PC-3 (cell line): ENCODE measurements at regions not wholly inside any gene's neighbourhood (a gene's known extent, or its start where the extent isn't known, plus 50 kb on each side); places are given as distances from the start of the nearest gene placed in this dataset.

ENCODE experiments used
- ATAC-seq: fragments of 200-7000 bp; cut with Tn5 transposase; 2 replicates; pipeline ENCODE4 v1.9.1; 2020; ENCODE audit warnings: mild to moderate bottlenecking, moderate library complexity
- BruUV-seq: library from RNA; stranded (reverse); fragments of 400-500 nt; replicated peaks from 2 replicates; lab custom pipeline; 2021; lab: Mats Ljungman, UMichigan
- CTCF ChIA-PET: fragments of 300-600 bp; sonication (Branson Sonifier 250); formaldehyde crosslinking; loops from one replicate; lab custom pipeline; 2022; ENCODE audit warnings: antibody characterized with exemption; lab: Charles Lee
- POLR2A ChIA-PET: fragments of 300-600 bp; sonication (Branson Sonifier 250); formaldehyde crosslinking; loops from one replicate; lab custom pipeline; 2022; ENCODE audit warnings: antibody characterized with exemption; ENCODE audit not compliant: unreplicated experiment; lab: Charles Lee
- DNase-seq: peaks from one replicate; pipeline ENCODE4 v3.0.0-alpha.2; 2015
- H2AFZ ChIP-seq: fragments of 300-600 bp; sonication (generic); 2 replicates; pipeline ENCODE4 v1.6.0; 2016; ENCODE audit warnings: antibody characterized with exemption, low read length
- H3F3A ChIP-seq: fragments of 300-600 bp; sonication (generic); one replicate; pipeline ENCODE4 v1.6.0; 2017; ENCODE audit warnings: antibody characterized with exemption, low read length, control low read depth, mild to moderate bottlenecking; ENCODE audit not compliant: unreplicated experiment
- H3K27ac ChIP-seq: fragments of 300-600 bp; sonication (generic); 2 replicates; pipeline ENCODE4 v1.5.1; 2016; ENCODE audit warnings: mild to moderate bottlenecking, low read length
- H3K27me3 ChIP-seq: fragments of 300-600 bp; sonication (generic); 2 replicates; pipeline ENCODE4 v1.6.1; 2016; ENCODE audit warnings: low read length, mixed read lengths
- H3K36me3 ChIP-seq: fragments of 300-600 bp; sonication (generic); 2 replicates; pipeline ENCODE4 v1.6.1; 2016; ENCODE audit warnings: low read depth, mixed run types, low read length, mixed read lengths
- H3K4me1 ChIP-seq: fragments of 300-600 bp; sonication (generic); 2 replicates; pipeline ENCODE4 v1.5.1; 2016; ENCODE audit warnings: low read length; ENCODE audit not compliant: insufficient read depth
- H3K4me2 ChIP-seq: fragments of 300-600 bp; sonication (generic); 2 replicates; pipeline ENCODE4 v1.6.0; 2016; ENCODE audit warnings: low read length
- H3K4me3 ChIP-seq: fragments of 300-600 bp; sonication (generic); 2 replicates; pipeline ENCODE4 v1.5.1; 2016; ENCODE audit warnings: mild to moderate bottlenecking, low read length, mixed read lengths
- H3K79me2 ChIP-seq: fragments of 300-600 bp; sonication (generic); 2 replicates; pipeline ENCODE4 v1.6.1; 2017; ENCODE audit warnings: low read length, mixed read lengths
- H3K9ac ChIP-seq: fragments of 300-600 bp; sonication (generic); 2 replicates; pipeline ENCODE4 v1.6.0; 2016; ENCODE audit warnings: mild to moderate bottlenecking, low read length
- H3K9me2 ChIP-seq: fragments of 300-600 bp; sonication (generic); replicated peaks from 2 replicates; pipeline ENCODE4 v1.6.1; 2016; ENCODE audit warnings: mixed run types, low read length, mixed read lengths
- H3K9me3 ChIP-seq: fragments of 300-600 bp; sonication (generic); 2 replicates; pipeline ENCODE4 v1.6.1; 2016; ENCODE audit warnings: low read length, mixed read lengths
- H4K20me1 ChIP-seq: fragments of 300-600 bp; sonication (generic); 2 replicates; pipeline ENCODE4 v1.6.1; 2016; ENCODE audit warnings: low read length, mixed read lengths
- EZH2 ChIP-seq: fragments of 300-600 bp; sonication (generic); IDR thresholded peaks from one replicate; pipeline ENCODE4 v1.6.1; 2017; ENCODE audit warnings: antibody characterized with exemption, mild to moderate bottlenecking, low read length; ENCODE audit not compliant: unreplicated experiment
- EZH2phosphoT487 ChIP-seq: fragments of 300-600 bp; sonication (generic); IDR thresholded peaks from 2 replicates; pipeline ENCODE4 v1.6.1; 2018; ENCODE audit warnings: mild to moderate bottlenecking, antibody characterized with exemption, low read length, borderline replicate concordance
- intact Hi-C: fragments of 100-400 bp; cut with micrococcal nuclease; formaldehyde crosslinking; loops from 2 replicates; pipeline ENCODE4 v1.9.0; 2023
- TF ChIP-seq, protein P1 (sequence below): fragments of 300-600 bp; sonication (generic); conservative IDR thresholded peaks from 2 replicates; pipeline ENCODE4 v1.5.1; 2017; ENCODE audit warnings: antibody characterized with exemption, low read depth, mild to moderate bottlenecking, low read length

DNA sequence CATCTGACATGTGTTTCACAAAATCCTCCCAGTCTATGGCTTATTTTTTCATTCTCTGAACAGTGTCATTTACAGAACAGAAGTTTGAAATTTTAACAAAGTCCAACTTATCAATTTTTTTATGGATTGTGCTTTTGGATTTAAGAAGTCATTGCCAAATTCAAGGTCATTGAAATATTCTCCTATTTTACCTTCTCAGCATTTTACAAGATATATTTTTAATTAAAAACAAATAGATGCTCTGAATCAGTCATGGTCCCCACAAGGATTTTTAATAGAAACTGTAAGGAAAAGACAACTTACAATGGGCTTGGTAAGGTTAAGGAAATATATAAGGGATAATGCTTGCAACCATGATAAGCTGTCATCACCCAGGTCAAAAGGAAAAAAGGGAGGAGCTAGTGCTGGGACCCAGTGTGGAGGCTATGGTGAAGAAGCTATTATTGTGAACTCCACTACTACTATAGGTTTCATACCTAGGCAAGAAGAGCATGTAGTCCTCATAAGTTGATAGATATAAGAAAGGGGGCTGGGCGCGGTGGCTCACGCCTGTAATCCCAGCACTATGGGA lies 144.5 kb upstream of the KCNJ15 start:
- POLR2A ChIA-PET: no interaction called here
- no TSS peak for BruUV-seq
- H3K27me3 ChIP-seq: no peaks in the 10 kb centered on the region

DNA sequence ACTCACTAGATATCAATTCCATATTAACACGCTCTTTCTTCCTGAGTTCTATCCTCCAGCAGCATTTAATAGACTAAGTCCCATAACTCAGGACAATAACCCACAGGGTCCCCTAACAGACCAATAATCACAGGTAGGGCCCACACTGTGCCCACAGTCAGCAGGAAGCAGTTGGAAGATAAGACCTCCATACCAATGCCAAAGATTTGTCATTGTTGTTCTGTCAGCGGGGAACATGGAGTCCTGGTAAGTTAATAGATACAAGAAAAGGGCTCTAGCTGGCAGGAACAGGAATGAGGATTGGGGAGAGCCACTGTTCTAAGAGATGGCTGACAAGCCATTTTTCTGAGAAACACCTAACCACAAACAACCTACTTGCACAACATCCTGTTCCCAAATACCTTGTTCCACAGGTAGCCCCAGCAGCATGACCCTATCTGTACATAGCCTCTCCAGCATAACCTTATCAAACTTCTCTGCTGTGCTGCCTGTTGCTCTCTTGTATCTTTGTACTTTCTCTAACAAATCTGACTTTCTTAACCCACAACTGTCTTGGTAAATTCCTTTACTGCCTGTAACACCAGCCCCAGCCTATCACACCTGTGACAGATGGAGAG lies 142.0 kb upstream of the KCNJ15 start:
- Histone ChIP-seq H3K79me2 (no peaks in the 10 kb centered on the region), H3K27ac (no peak overlapping the region), H3K9me3 (no peaks in the 10 kb centered on the region), H3K4me2 (no peak overlapping the region), H3K27me3 (peaks cover 7% of the 10 kb centered on the region; the same call in 1 of the 2 replicates), H4K20me1 (no peaks in the 10 kb centered on the region), H3K4me3 (no peak overlapping the region), H3K9me2 (no peaks in the 10 kb centered on the region), H3K4me1 (no peaks in the 10 kb centered on the region), H3K36me3 (no peaks in the 10 kb centered on the region), H2AFZ (no peak overlapping the region), H3K9ac (no peak overlapping the region), H3F3A (no peaks in the 10 kb centered on the region)
- intact Hi-C loops: no loop called here
- ATAC-seq (no peak), DNase-seq (no peak)
- POLR2A ChIA-PET: no interaction called here
- no TSS peak for BruUV-seq
- CTCF ChIA-PET: no interaction called here
- TF ChIP-seq EZH2phosphoT487: no peak
- TF ChIP-seq EZH2: no peak
- TF ChIP-seq, protein P1, sequence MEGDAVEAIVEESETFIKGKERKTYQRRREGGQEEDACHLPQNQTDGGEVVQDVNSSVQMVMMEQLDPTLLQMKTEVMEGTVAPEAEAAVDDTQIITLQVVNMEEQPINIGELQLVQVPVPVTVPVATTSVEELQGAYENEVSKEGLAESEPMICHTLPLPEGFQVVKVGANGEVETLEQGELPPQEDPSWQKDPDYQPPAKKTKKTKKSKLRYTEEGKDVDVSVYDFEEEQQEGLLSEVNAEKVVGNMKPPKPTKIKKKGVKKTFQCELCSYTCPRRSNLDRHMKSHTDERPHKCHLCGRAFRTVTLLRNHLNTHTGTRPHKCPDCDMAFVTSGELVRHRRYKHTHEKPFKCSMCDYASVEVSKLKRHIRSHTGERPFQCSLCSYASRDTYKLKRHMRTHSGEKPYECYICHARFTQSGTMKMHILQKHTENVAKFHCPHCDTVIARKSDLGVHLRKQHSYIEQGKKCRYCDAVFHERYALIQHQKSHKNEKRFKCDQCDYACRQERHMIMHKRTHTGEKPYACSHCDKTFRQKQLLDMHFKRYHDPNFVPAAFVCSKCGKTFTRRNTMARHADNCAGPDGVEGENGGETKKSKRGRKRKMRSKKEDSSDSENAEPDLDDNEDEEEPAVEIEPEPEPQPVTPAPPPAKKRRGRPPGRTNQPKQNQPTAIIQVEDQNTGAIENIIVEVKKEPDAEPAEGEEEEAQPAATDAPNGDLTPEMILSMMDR: no peak

More for the DNA sequence above, 144.5 kb upstream of the KCNJ15 start:
- Histone ChIP-seq H3F3A (no peaks in the 10 kb centered on the region), H2AFZ (no peak overlapping the region), H3K9ac (no peak overlapping the region), H3K36me3 (no peaks in the 10 kb centered on the region), H3K9me3 (no peaks in the 10 kb centered on the region), H3K9me2 (no peaks in the 10 kb centered on the region), H3K4me1 (no peaks in the 10 kb centered on the region), H3K4me3 (no peak overlapping the region), H4K20me1 (no peaks in the 10 kb centered on the region), H3K79me2 (no peaks in the 10 kb centered on the region), H3K4me2 (no peak overlapping the region), H3K27ac (no peak overlapping the region)
- DNase-seq (no peak), ATAC-seq (no peak)
- intact Hi-C loops: no loop called here
- CTCF ChIA-PET: no interaction called here
- no peak for TF ChIP-seq EZH2
- TF ChIP-seq, protein P1: no peak
- no peak for TF ChIP-seq EZH2phosphoT487

DNA sequence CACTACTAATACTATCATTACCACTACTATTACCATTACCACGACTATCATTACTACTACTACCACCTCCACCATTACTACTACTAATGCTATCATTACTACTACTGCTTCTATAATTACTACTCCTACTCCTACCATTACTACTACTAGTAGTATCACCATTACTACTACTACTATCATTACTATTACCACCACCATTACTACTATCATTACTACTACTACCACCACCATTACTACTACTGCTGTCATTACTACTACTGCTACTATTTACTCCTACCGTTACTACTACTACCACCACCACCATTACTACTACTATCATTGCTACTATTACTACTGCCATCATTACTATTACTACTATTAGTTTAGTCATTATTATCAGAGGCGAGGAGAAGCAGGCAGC lies 140.9 kb upstream of the KCNJ15 start:
- BruUV-seq: no TSS peak
- Histone ChIP-seq H3K79me2 (no peaks in the 10 kb centered on the region), H3K9me3 (no peaks in the 10 kb centered on the region), H3K4me2 (no peak overlapping the region), H3K36me3 (no peaks in the 10 kb centered on the region), H2AFZ (no peak overlapping the region), H3F3A (no peaks in the 10 kb centered on the region), H4K20me1 (no peaks in the 10 kb centered on the region), H3K4me3 (no peak overlapping the region), H3K9ac (no peak overlapping the region), H3K4me1 (no peaks in the 10 kb centered on the region), H3K27me3 (peaks cover 7% of the 10 kb centered on the region; the same call in 1 of the 2 replicates), H3K9me2 (no peaks in the 10 kb centered on the region), H3K27ac (no peak overlapping the region)
- no peak for DNase-seq
- ATAC-seq: no peak
- POLR2A ChIA-PET: no interaction called here
- intact Hi-C loops: no loop called here
- TF ChIP-seq, protein P1: no peak
- TF ChIP-seq EZH2phosphoT487: no peak
- no peak for TF ChIP-seq EZH2
- CTCF ChIA-PET: no interaction called here
